ENCODE measurements at regions not wholly inside any gene's neighbourhood (a gene's known extent, or its start where the extent isn't known, plus 50 kb on each side); places are given as distances from the start of the nearest gene placed in this dataset.
A peak's percentile ranks its signal among the peaks of the same experiment; 100 is the strongest.
"Not testable (repeated sequence)": the region's sequence is repeated elsewhere in the genome, so short reads cannot be mapped to it uniquely, and the experiment has no call there.

GRCh38 chr11:71150859-71151258 lies 101.5 kb downstream of the SHANK2 start:
- DNase-seq: no peak

GRCh38 chr11:71148716-71149115 lies 103.7 kb downstream of the SHANK2 start:
- DNase-seq: no peak

- DNase-seq: no peak
Measured at GRCh38 chr11:71147331-71147730, 105.0 kb downstream of the SHANK2 start.

- no peak for DNase-seq
Measured at GRCh38 chr11:71146846-71147245, 105.5 kb downstream of the SHANK2 start.

GRCh38 chr11:71145988-71146824 lies 106.2 kb downstream of the SHANK2 start:
- DNase-seq: no peak

GRCh38 chr11:71145368-71145767 lies 107.0 kb downstream of the SHANK2 start:
- no peak for DNase-seq

- no peak for DNase-seq
Measured at GRCh38 chr11:71144736-71145135, 107.6 kb downstream of the SHANK2 start.

- no peak for DNase-seq
Measured at GRCh38 chr11:71144010-71144409, 108.4 kb downstream of the SHANK2 start.

- no peak for DNase-seq
Measured at GRCh38 chr11:71140206-71140919, 112.0 kb downstream of the SHANK2 start.

GRCh38 chr11:71139516-71140205 lies 112.7 kb downstream of the SHANK2 start:
- no peak for DNase-seq

GRCh38 chr11:71138737-71139425 lies 113.5 kb downstream of the SHANK2 start:
- DNase-seq: no peak

GRCh38 chr11:71137376-71137775 lies 115.0 kb downstream of the SHANK2 start:
- no peak for DNase-seq

GRCh38 chr11:71136095-71136845 lies 116.1 kb downstream of the SHANK2 start:
- no peak for DNase-seq

GRCh38 chr11:71135112-71135511 lies 117.3 kb downstream of the SHANK2 start:
- no peak for DNase-seq

GRCh38 chr11:71133946-71134345 lies 118.4 kb downstream of the SHANK2 start:
- DNase-seq: no peak

GRCh38 chr11:71131861-71132260 lies 120.5 kb downstream of the SHANK2 start:
- no peak for DNase-seq

GRCh38 chr11:71130106-71130505 lies 122.3 kb downstream of the SHANK2 start:
- DNase-seq: no peak

GRCh38 chr11:71129624-71130023 lies 122.8 kb downstream of the SHANK2 start:
- DNase-seq: peak; percentile 19

GRCh38 chr11:71127806-71128205 lies 124.6 kb downstream of the SHANK2 start:
- DNase-seq: no peak

- not testable (repeated sequence) for DNase-seq
Measured at GRCh38 chr11:71126401-71126800, 126.0 kb downstream of the SHANK2 start.

- no peak for DNase-seq
Measured at GRCh38 chr11:71125150-71125549, 127.2 kb downstream of the SHANK2 start.

GRCh38 chr11:71124127-71124526 lies 128.2 kb downstream of the SHANK2 start:
- DNase-seq: no peak

Measured in fibroblast of skin of right biceps (primary cell).